ENCODE measurements at regions not wholly inside any gene's neighbourhood (a gene's known extent, or its start where the extent isn't known, plus 50 kb on each side); places are given as distances from the start of the nearest gene placed in this dataset.

DNA sequence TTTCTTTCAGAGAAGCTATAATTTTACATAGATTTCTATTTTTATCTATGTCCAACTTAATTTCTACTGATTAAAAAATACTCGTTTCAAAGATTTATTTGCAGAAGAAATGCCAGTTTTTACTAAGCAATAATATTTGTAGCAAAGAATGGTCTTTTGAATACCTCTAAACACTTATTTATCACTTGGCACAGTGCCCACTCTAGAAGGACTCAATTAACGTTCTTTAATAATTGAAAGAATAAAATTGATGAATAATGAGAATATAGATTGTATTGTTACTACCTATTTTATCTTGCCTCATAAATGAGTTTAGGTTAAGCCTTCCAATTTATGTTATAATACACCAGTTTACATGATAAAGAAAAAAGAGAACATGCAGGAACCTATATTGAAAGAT is 889.7 kb upstream of the CDH9 start:
- H3K4me3 ChIP-seq (ENCODE audit: low read depth, low read length), result no peak overlapping the region
- no peak for TF ChIP-seq POLR2A (IDR thresholded peaks at IDR 0.05; ENCODE audit: extremely low read depth, insufficient read length)
- TF ChIP-seq, protein P1, sequence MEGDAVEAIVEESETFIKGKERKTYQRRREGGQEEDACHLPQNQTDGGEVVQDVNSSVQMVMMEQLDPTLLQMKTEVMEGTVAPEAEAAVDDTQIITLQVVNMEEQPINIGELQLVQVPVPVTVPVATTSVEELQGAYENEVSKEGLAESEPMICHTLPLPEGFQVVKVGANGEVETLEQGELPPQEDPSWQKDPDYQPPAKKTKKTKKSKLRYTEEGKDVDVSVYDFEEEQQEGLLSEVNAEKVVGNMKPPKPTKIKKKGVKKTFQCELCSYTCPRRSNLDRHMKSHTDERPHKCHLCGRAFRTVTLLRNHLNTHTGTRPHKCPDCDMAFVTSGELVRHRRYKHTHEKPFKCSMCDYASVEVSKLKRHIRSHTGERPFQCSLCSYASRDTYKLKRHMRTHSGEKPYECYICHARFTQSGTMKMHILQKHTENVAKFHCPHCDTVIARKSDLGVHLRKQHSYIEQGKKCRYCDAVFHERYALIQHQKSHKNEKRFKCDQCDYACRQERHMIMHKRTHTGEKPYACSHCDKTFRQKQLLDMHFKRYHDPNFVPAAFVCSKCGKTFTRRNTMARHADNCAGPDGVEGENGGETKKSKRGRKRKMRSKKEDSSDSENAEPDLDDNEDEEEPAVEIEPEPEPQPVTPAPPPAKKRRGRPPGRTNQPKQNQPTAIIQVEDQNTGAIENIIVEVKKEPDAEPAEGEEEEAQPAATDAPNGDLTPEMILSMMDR (IDR thresholded peaks at IDR 0.05; ENCODE audit: low read depth, low read length), result no peak
- TF ChIP-seq MYC (IDR thresholded peaks at IDR 0.05; ENCODE audit: low read depth, low read length), result no peak
- TF ChIP-seq, protein P2, sequence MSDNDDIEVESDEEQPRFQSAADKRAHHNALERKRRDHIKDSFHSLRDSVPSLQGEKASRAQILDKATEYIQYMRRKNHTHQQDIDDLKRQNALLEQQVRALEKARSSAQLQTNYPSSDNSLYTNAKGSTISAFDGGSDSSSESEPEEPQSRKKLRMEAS (IDR thresholded peaks at IDR 0.05; ENCODE audit: low read depth, low read length), result no peak
- no peak for DNase-seq (ENCODE audit: low read depth)

DNA sequence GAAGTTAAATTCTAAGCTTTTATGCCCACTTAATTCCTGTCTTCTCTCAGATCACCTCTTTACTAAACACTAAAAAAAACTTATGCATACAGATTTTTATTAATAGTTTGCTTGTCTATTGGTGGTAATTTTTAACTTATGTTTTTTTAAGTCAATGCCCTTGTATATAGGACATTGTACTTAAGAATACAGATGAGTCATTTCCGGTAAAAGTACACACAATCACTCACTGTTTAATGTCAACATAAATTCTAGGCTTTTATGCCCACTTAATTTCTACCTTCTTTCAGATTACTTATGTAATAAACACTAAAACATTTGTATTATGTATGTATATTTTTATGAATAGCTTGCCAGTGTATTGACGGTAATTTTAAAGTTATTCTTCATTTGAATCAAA is 872.8 kb upstream of the CDH9 start:
- TF ChIP-seq, protein P2 (IDR thresholded peaks at IDR 0.05; ENCODE audit: low read depth, low read length), result no peak
- TF ChIP-seq POLR2A (IDR thresholded peaks at IDR 0.05; ENCODE audit: extremely low read depth, insufficient read length) (no peak), MYC (IDR thresholded peaks at IDR 0.05; ENCODE audit: low read depth, low read length) (no peak)
- TF ChIP-seq, protein P1 (IDR thresholded peaks at IDR 0.05; ENCODE audit: low read depth, low read length), result no peak
- DNase-seq (ENCODE audit: low read depth), result no peak
- no peak overlapping the region for H3K4me3 ChIP-seq (ENCODE audit: low read depth, low read length)

DNA sequence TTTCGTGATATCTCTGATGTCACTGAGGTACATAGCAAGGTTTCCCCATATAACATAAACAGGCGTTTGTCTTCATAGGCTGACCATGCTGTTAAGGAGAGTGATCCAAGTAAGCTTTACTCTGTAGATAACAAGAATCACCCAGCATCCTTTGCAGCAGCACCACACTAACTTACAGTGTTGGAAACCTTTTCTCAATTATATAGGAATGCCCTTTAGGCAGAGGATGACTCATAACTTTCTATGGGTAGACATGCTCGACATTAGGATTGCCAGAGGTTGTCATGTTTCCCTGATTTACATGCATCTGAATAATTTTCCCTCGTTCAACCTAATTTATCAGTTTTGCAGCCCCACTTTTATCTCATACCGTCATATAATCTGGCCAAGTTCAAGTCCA is 870.0 kb upstream of the CDH9 start:
- DNase-seq (ENCODE audit: low read depth), result no peak
- TF ChIP-seq, protein P1 (IDR thresholded peaks at IDR 0.05; ENCODE audit: low read depth, low read length), result no peak
- TF ChIP-seq, protein P2 (IDR thresholded peaks at IDR 0.05; ENCODE audit: low read depth, low read length), result no peak
- no peak for TF ChIP-seq MYC (IDR thresholded peaks at IDR 0.05; ENCODE audit: low read depth, low read length)
- H3K4me3 ChIP-seq (ENCODE audit: low read depth, low read length), result no peak overlapping the region

DNA sequence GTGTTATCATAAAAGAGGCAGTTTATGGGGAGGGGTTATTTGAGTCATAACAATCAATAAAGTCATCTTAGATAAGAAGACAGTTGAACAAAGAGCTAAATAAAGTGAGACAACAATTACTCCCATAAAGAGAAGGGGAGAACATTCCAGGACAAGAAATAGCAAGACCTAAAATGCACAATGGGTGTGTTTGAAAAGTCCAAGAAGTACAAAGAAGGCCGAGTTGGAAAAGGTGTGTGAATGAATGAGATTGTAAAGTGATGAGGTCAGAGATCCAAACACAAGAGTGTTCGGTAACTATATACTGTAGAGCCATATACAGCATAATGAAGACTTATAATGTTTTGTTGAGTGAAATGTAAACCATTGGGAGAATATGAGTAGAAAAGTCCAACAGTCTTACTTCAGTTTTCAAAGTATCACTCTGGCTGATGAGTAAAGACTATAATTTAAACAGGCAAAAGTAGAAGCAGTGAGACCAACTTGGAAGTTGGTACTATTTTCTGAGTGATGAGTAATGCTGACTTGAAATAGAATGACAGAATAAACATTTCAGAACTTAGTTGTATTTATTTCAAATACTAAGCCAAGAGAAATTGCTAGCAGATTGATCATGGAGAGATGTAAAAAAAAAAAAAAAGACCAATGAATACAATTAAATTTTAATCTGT is 868.7 kb upstream of the CDH9 start:
- no peak for DNase-seq (ENCODE audit: low read depth)
- TF ChIP-seq, protein P1 (IDR thresholded peaks at IDR 0.05; ENCODE audit: low read depth, low read length), result no peak
- TF ChIP-seq POLR2A (IDR thresholded peaks at IDR 0.05; ENCODE audit: extremely low read depth, insufficient read length) (no peak), MYC (IDR thresholded peaks at IDR 0.05; ENCODE audit: low read depth, low read length) (no peak)
- TF ChIP-seq, protein P2 (IDR thresholded peaks at IDR 0.05; ENCODE audit: low read depth, low read length), result no peak

DNA sequence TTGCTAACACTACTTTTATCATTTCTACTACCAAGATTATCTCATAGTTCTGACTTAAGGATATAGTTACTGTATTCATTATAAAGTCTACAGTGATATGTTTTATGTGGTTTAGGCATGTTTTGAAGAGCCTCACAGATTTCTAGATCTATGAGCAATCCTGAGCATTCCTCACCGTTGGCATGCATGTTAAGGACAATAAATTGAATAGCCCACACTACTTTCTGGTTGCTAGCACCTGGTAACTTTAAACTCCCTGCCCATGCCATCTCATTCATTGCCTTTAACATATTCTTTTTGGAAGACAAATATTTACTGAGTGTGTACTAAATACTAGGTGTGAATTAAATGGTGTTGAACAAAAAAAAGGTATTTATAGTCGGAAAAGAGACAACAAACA is 868.1 kb upstream of the CDH9 start:
- no peak for DNase-seq (ENCODE audit: low read depth)
- TF ChIP-seq, protein P1 (IDR thresholded peaks at IDR 0.05; ENCODE audit: low read depth, low read length), result no peak
- TF ChIP-seq POLR2A (IDR thresholded peaks at IDR 0.05; ENCODE audit: extremely low read depth, insufficient read length), result no peak
- TF ChIP-seq MYC (IDR thresholded peaks at IDR 0.05; ENCODE audit: low read depth, low read length), result no peak
- TF ChIP-seq, protein P2 (IDR thresholded peaks at IDR 0.05; ENCODE audit: low read depth, low read length), result no peak
- H3K4me3 ChIP-seq (ENCODE audit: low read depth, low read length), result no peak overlapping the region

More for the DNA sequence above, 868.7 kb upstream of the CDH9 start:
- H3K4me3 ChIP-seq (ENCODE audit: low read depth, low read length), result no peak overlapping the region
